HG02571 (cell line): ENCODE measurements at regions not wholly inside any gene's neighbourhood (a gene's known extent, or its start where the extent isn't known, plus 50 kb on each side); places are given as distances from the start of the nearest gene placed in this dataset.
A peak's percentile ranks its signal among the peaks of the same experiment; 100 is the strongest.

ENCODE experiments used
- ATAC-seq: cut with Tn5 transposase; IDR thresholded peaks from one replicate; pipeline ENCODE4 v1.9.1; 2021; ENCODE audit warnings: mild to moderate bottlenecking, moderate library complexity; ENCODE audit not compliant: unreplicated experiment

DNA sequence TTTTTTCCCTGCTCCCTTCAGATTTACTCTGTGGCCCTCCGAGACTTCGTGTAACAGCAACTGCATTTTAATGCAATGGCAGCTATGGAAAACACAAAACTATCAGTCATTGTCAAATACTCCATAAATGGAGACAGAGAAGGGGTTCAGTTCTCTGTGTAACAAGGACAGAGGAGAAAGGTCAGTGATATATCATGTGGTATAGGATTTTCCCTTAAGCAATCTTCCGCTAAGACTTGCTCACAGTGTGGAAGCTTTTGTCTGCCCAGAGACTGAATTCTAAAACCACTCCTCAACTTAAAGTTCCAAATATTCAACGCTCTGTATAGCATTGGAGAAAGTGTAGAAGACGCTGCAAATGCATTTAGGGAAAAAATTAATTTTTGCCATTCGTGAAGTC is 111.3 kb upstream of the EDNRB start:
- ATAC-seq: no peak

DNA sequence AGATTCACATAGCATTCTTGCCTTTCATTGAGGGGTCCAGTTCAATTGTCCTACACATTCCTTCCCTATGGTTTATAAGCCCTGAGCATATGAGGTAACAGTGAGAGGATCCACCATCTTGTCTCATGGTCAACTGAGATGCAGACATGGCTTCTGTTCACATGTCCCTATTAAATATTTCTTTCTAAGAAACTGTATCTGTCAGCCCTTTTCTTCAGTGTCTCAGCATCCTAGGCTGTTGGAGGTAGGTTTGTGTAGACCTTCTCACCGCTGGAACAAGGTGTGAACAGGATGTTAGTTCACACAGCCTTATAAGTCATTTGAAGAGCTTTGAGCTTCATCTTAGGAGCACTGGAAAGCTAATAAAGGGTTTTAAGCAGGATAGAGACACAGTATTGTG is 110.3 kb upstream of the EDNRB start:
- ATAC-seq: no peak

- ATAC-seq: no peak
Measured at GRCh38 chr13:78024996-78025395, 106.4 kb upstream of the EDNRB start.

DNA sequence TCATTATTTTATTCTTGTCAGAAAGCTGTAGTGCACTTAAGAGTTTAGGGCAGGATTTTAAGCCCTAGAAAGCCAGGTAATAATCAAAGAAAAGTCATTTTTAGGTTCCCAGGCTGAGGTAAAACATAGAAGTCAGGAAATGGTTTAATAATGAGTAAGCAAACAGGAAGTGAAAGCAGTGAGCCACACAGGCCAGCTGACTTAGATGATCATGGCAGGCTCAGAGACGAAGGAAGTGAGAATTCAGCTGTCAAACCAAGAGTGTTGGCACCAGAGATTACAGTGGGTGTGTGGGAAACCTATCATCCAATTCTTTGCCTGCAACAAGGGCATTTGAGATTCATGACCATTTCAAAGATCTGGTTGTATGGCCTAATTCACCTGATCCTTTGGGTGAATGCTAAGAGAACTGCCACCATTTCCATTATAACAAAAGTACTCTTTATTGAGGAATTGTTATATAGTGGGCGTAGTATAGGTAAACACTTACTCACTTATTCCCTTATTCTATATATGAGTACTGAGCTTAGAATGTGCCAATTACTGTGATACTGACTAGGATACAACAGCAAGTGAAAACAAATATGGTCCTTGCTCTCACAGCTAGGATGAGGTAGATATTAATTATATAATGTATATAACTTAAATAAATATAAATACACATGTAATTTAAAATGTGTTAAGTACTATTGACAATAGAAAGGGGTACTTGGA is 103.7 kb upstream of the EDNRB start:
- ATAC-seq: peak; percentile 100

- no peak for ATAC-seq
Measured at GRCh38 chr13:78020861-78021260, 102.2 kb upstream of the EDNRB start.

DNA sequence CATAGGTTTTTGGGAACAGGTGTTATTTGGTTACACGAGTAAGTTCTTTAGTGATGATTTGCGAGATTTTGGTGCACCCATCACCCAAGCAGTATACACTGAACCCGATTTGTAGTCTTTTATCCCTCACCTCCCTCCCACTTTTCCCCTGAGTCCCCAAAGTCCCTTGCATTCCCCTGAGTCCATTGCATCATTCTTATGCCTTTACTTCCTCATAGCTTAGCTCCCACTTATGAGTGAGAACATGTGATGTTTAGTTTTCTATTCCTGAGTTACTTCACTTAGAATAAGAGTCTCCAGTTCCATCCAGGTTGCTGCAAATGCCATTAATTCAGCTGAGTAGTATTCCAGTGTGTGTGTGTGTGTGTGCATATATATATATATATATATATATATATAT is 97.2 kb upstream of the EDNRB start:
- no peak for ATAC-seq

DNA sequence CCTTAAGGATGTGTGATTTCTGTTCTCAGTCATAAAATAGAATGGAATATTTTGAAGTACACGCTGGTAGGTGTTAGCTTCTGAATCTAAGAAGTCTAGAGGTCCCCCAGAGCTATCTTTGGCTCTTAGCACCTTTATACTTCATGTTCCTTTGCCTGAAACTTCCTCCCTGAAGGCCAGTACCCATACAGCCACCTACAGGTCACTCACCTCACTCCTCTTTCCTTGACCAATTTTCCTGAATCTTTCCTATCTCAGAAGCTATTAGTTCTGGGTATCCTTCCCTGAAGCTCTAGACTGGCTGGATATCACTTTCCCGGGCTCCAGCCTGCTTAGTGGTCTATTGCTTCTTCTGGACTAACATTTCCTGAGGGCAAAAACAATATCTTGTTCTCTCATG is 93.4 kb upstream of the EDNRB start:
- no peak for ATAC-seq

- ATAC-seq: no peak
Measured at GRCh38 chr13:78004821-78005220, 86.2 kb upstream of the EDNRB start.

DNA sequence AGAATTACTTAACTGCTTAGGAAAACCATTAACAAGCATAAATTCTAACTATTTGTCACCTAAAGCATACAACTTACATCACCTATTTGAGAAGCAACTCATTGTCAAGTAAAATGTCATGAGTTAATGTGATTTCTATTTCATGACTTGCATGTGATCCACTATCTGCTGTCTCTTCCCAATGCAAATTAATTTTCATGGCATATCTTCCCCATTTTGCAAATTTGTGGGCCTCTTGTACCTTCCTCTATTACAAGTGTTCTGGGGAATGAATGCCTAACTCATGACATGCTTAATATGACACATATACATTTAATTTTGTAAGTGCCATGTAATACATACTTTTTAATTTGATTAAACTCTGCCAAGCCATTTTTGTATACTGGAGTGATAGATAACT is 81.1 kb upstream of the EDNRB start:
- ATAC-seq: no peak

GRCh38 chr13:77994166-77994565 is 75.5 kb upstream of the EDNRB start:
- ATAC-seq: no peak

DNA sequence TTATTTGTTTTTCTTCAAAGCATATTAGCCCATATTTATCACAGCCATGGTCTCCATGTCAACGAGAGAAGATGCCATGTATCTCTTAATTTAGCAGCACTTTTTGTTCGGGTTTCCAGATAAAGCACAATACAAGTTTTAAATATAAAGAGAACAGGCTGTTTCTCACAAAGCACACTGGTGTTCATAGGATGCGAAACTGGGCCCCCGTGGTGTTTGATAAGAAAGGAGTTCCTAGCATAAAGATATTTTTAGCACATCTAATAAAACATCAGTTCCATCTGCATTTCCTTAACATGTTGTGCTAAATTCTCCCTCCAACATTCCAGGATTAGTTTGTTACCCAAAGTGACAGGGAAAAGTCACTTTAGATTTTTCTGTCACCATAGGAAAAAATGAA is 72.4 kb upstream of the EDNRB start:
- ATAC-seq: no peak

DNA sequence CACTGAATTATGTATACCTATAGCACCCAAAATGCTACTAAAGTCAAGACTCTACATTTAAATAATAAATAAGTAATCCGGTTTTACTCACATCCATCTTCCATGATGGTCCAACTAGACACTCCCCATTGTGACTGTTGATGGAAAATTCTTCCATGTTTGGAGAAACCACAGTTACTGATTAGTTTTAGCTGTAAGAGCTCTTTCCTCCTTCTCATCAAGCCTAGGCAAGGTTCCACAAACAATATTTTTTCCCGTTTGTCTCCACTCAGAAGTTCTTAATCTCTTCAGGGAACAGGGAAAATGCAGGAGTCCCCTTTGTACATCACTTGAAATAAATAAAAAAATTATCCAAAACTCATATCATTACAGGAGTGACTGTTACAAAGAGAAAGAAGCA is 70.7 kb upstream of the EDNRB start:
- ATAC-seq: no peak

GRCh38 chr13:77988355-77988754 is 69.7 kb upstream of the EDNRB start:
- ATAC-seq: no peak

- no peak for ATAC-seq
Measured at GRCh38 chr13:77986713-77987112, 68.1 kb upstream of the EDNRB start.

GRCh38 chr13:77985866-77986636 is 67.4 kb upstream of the EDNRB start:
- no peak for ATAC-seq

- no peak for ATAC-seq
Measured at GRCh38 chr13:77981281-77981881, 62.8 kb upstream of the EDNRB start.

DNA sequence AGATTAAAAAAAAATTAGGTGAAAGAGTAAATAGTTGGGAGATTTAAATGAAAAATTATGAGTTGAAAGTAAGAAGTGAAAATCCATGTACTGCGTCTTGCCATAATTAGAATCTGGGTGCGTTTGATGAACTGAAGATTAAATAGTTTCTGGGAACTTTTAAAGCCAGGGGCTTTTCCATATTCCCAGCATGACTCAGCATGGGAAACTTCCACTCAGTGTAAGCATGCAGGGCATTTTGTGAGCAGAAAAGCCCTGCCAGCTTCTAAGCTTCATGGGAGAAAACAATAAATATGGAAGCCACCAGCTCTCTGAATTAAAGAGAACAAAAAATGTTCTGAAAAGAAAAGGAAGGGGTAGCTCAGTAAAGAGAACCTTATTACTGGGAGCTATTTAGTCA is 62.0 kb upstream of the EDNRB start:
- no peak for ATAC-seq

DNA sequence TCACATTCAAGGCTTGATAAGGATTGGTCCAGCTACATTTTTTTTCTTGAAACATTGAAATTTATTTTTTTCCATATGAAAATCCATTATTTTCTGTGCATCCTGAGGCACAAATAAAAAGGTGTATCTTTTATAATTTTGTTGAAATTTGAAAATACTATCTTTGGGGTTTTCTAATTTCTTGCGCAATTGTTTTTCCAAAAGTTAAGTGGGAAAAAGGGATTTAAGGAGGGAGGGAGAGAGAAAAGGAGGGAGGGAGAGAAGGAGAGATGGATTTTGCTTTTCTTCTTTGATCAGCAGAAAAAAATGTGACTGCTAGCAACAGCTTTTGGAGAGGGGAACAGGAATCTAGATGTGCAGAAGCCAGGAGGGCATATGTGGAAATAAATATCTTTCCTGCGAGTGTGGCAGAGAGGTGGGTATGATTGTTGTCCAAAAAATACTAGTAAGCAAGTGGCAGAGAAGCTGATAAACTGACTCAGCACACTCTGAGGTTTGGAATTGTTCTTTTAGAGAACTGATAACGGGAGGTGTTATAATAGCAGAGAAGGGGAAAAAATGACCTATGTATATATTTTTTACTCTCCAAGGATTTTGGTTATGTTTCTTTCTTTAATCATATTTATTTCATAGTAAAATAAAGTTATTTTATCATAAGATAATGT is 61.2 kb upstream of the EDNRB start:
- no peak for ATAC-seq

- ATAC-seq: no peak
Measured at GRCh38 chr13:77975358-77976042, 56.9 kb upstream of the EDNRB start.

- no peak for ATAC-seq
Measured at GRCh38 chr13:77969299-77969698, 50.7 kb upstream of the EDNRB start.
